ENCODE measurements at regions not wholly inside any gene's neighbourhood (a gene's known extent, or its start where the extent isn't known, plus 50 kb on each side); places are given as distances from the start of the nearest gene placed in this dataset.
"Not testable (repeated sequence)": the region's sequence is repeated elsewhere in the genome, so short reads cannot be mapped to it uniquely, and the experiment has no call there.

DNA sequence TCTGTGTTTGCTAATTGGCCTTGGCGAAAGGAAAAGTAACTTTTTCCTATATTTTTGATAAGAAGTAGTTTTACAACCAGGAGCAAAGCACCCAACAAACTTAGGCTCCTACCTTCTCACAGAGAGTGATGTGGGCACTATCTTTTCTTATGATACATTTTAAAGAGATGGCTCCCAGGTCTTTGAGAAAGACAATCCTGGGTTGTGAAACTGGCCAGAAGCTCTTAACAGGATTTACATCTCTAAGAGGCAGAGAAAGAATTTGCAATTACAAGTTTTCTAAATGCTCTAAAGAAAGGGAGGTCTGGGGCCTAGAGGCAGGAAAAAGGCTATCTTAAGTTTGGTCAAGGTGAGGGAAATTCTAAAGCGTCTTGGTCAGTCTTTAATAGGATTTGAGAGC, 609.7 kb downstream of the VGLL3 start:
- H3K36me3 ChIP-seq (ENCODE audit: control insufficient read depth, insufficient read depth, low read length) = no peaks in the 10 kb centered on the region
- H3K4me1 ChIP-seq (ENCODE audit: control insufficient read depth, insufficient read depth, low read length, poor library complexity, severe bottlenecking) = no peaks in the 10 kb centered on the region
- 20% methylated on average over 1 of the region's 2 CpGs; no CpG with 5 or more reads in 1 of the 2 experiments for WGBS, 2 experiments (ENCODE audit: insufficient coverage in 2 of 2)
- no peaks in the 10 kb centered on the region for H3K9me3 ChIP-seq (ENCODE audit: control insufficient read depth, low read length)
- no peak overlapping the region for H3K27ac ChIP-seq (ENCODE audit: low read depth, low read length, severe bottlenecking)
- no peak overlapping the region for H3K4me3 ChIP-seq (ENCODE audit: extremely low read depth, insufficient read depth, low read length, poor library complexity, severe bottlenecking)

DNA sequence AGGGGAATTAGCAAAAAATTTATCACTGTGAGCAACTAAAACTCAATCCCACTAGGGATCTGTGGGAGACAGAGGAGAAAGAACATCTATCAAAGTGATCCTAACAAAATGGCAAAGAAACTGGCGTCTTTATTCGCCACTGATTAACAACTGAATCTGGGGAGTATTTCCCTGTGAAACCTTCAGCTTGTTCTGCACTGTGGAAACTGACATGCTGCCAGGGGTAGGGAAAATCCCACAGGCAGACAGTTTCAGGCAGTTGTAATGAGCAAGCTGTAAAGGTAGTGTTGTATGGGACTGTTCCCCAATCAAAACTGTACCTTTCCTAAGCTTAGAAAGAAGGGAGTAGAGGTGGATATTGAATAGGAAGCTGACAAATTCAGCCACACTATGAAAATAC, 611.7 kb downstream of the VGLL3 start:
- Histone ChIP-seq H3K9me3 (ENCODE audit: control insufficient read depth, low read length) (no peaks in the 10 kb centered on the region), H3K36me3 (ENCODE audit: control insufficient read depth, insufficient read depth, low read length) (no peaks in the 10 kb centered on the region), H3K4me1 (ENCODE audit: control insufficient read depth, insufficient read depth, low read length, poor library complexity, severe bottlenecking) (no peaks in the 10 kb centered on the region), H3K27ac (ENCODE audit: low read depth, low read length, severe bottlenecking) (no peak overlapping the region), H3K4me3 (ENCODE audit: extremely low read depth, insufficient read depth, low read length, poor library complexity, severe bottlenecking) (no peak overlapping the region)
- WGBS, 2 experiments (ENCODE audit: insufficient coverage in 2 of 2) = 83% methylated on average over 1 to 2 of the region's 2 CpGs

DNA sequence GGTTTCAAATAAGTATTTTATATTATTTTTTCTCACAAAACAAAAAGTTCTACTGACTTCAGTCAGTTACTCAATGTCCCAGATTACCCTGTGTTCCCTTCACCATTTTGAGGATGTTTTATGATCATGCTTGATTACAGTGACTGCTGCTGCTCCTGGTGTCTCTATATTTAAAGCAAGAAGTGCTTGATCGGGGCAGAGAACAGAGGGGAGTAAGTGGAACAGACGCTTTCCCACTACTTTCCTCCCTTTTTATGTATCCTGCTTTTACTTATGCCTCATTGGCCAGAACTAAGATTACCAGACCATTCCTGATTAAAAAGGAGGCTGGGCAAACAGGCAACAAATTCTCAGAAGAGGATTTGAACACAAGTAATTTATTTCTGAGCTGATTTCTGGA, 612.1 kb downstream of the VGLL3 start:
- 80% methylated on average over 1 of the region's 2 CpGs; no CpG with 5 or more reads in 1 of the 2 experiments for WGBS, 2 experiments (ENCODE audit: insufficient coverage in 2 of 2)
- H3K9me3 ChIP-seq (ENCODE audit: control insufficient read depth, low read length) = no peaks in the 10 kb centered on the region
- no peaks in the 10 kb centered on the region for H3K36me3 ChIP-seq (ENCODE audit: control insufficient read depth, insufficient read depth, low read length)
- H3K27ac ChIP-seq (ENCODE audit: low read depth, low read length, severe bottlenecking) = no peak overlapping the region
- H3K4me3 ChIP-seq (ENCODE audit: extremely low read depth, insufficient read depth, low read length, poor library complexity, severe bottlenecking) = no peak overlapping the region
- H3K4me1 ChIP-seq (ENCODE audit: control insufficient read depth, insufficient read depth, low read length, poor library complexity, severe bottlenecking) = no peaks in the 10 kb centered on the region

DNA sequence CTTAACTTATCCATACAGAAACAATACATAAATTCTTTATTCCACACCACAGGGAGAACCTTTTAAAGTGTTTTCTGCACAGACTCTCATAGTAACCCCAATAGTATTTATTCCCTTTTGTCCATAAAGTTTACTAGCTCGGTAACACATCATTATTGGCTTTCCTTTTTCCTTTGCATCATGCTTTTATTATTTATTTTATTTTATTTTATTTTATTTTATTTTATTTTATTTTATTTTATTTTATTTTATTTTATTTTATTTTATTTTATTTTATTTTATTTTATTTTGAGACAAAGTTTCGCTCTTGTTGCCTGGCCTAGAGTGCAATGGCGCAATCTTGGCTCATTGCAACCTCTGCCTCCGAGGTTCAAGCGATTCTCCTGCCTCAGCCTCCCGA, 655.4 kb downstream of the VGLL3 start:
- 100% methylated on average over 2 of the region's 6 CpGs; no CpG with 5 or more reads in 1 of the 2 experiments for WGBS, 2 experiments (ENCODE audit: insufficient coverage in 2 of 2)
- not testable (repeated sequence) for H3K27ac ChIP-seq (ENCODE audit: low read depth, low read length, severe bottlenecking); H3K4me3 ChIP-seq (ENCODE audit: extremely low read depth, insufficient read depth, low read length, poor library complexity, severe bottlenecking); H3K9me3 ChIP-seq (ENCODE audit: control insufficient read depth, low read length); H3K36me3 ChIP-seq (ENCODE audit: control insufficient read depth, insufficient read depth, low read length); H3K4me1 ChIP-seq (ENCODE audit: control insufficient read depth, insufficient read depth, low read length, poor library complexity, severe bottlenecking)

DNA sequence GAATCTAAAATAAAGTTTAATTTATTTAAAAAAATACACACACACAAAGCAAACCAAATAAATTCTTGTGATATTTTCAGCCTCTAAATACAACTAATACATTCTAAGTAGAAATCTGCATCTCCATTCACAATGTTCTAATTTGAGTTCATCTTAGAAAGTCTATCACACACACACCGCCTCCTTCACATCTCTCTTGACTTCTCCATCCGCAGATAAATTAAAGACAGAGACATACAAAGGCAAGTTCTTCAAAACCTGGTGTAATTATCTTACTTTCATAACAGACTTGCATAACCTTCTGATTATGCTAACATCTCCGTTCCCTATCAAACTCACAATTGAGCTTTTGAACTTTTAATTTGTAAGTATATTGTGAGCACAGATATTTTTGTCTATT, 657.3 kb downstream of the VGLL3 start:
- no peak overlapping the region for H3K27ac ChIP-seq (ENCODE audit: low read depth, low read length, severe bottlenecking)
- no peaks in the 10 kb centered on the region for H3K9me3 ChIP-seq (ENCODE audit: control insufficient read depth, low read length)
- no peak overlapping the region for H3K4me3 ChIP-seq (ENCODE audit: extremely low read depth, insufficient read depth, low read length, poor library complexity, severe bottlenecking)
- no peaks in the 10 kb centered on the region for H3K36me3 ChIP-seq (ENCODE audit: control insufficient read depth, insufficient read depth, low read length)
- H3K4me1 ChIP-seq (ENCODE audit: control insufficient read depth, insufficient read depth, low read length, poor library complexity, severe bottlenecking) = no peaks in the 10 kb centered on the region
- 90 to 94% methylated on average over 2 of the region's 3 CpGs for WGBS, 2 experiments (ENCODE audit: insufficient coverage in 2 of 2)

DNA sequence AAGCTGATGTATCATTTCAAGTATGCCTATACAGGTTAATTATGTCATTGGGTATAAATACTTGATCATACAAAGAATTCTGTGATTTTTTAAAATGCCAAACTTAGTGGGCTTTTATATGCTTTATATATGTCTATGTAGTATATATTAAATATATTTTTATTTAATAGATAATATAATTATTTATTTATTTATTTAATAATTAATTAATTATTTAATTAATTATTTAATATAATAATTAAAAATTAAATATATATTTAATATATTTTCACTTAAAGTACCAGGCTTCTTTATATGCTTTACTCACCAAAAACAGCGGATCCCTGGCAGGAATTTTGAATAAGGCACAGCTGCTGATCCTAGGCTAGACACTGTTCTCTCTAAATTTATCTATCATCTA, 687.0 kb downstream of the VGLL3 start:
- 71 to 100% methylated on average over 1 of the region's 1 CpG for WGBS, 2 experiments (ENCODE audit: insufficient coverage in 2 of 2)
- no peaks in the 10 kb centered on the region for H3K36me3 ChIP-seq (ENCODE audit: control insufficient read depth, insufficient read depth, low read length)
- H3K4me1 ChIP-seq (ENCODE audit: control insufficient read depth, insufficient read depth, low read length, poor library complexity, severe bottlenecking) = no peaks in the 10 kb centered on the region
- no peaks in the 10 kb centered on the region for H3K9me3 ChIP-seq (ENCODE audit: control insufficient read depth, low read length)
- H3K4me3 ChIP-seq (ENCODE audit: extremely low read depth, insufficient read depth, low read length, poor library complexity, severe bottlenecking) = no peak overlapping the region
- H3K27ac ChIP-seq (ENCODE audit: low read depth, low read length, severe bottlenecking) = no peak overlapping the region

DNA sequence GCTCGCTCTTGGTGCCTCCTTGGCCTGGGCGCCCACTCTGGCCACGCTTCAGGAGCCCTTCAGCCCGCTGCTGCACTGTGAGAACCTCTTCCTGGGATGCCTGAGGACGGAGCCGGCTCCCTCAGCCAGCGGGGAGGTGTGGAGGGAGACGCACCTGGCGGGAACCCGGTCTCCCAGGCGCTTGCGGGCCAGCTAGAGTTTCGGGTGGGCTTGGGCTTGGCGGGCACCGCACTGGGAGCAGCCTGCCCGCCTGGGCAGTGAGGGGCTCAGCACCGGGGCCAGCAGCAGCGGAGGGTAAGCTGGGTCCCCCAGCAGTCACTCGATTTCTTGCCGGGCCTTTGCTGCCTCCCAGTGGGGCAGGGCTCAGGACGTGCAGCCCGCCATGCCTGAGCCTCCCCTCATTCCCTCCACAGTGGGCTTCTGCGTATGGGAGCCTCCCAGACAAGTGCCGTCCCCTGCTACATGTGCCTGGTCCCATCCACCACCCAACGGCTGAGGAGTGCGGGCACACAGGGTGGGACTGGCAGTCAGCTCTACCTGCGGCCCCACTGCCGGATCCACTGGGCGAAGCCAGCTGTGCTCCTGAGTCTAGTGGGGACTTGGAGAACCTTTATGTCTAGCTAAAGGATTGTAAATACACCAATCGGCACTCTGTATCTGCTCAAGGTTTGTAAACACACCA, 708.7 kb downstream of the VGLL3 start:
- WGBS, 2 experiments (ENCODE audit: insufficient coverage in 2 of 2) = 85 to 91% methylated on average over 17 to 29 of the region's 30 CpGs
- no peaks in the 10 kb centered on the region for H3K4me1 ChIP-seq (ENCODE audit: control insufficient read depth, insufficient read depth, low read length, poor library complexity, severe bottlenecking)
- H3K27ac ChIP-seq (ENCODE audit: low read depth, low read length, severe bottlenecking) = no peak overlapping the region
- H3K4me3 ChIP-seq (ENCODE audit: extremely low read depth, insufficient read depth, low read length, poor library complexity, severe bottlenecking) = no peak overlapping the region
- H3K9me3 ChIP-seq (ENCODE audit: control insufficient read depth, low read length) = no peaks in the 10 kb centered on the region
- H3K36me3 ChIP-seq (ENCODE audit: control insufficient read depth, insufficient read depth, low read length) = no peaks in the 10 kb centered on the region

DNA sequence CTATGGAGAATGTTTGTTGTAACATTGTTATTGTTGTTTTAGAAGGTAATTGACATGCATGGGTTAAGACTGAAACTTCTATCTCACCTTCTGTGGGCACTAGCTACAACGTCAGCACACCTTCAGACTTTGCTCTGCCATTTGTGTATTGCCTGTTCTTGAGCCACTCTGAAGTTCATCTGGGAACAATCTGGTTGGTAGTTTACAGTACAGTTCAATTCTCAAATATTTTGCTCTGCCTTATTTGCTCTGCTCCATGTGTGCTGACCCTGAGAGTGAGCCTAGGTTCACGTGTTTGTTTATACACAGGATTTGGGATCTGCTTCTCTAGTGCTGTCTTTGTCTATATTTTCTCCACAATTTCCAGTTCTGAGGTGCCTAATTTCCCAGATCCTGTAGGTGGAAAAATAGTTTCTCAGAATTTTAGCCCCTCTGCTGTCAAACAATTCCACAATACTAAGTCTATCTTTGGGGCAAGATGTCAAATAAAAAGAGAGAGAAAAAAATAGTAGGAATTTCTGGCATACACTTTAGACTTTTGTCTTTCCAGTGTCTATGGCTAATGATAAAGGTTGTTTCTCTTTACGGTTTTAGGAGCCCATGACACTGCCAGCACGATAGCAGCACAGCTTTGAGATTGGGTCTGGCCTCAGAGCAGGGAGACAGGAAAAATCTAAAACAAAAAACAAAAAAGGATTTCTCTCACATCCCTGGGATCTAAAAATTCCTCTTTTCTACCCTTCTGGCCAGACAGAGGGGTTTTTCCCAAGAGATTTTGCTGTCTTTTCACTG, 721.4 kb downstream of the VGLL3 start:
- Histone ChIP-seq H3K4me1 (ENCODE audit: control insufficient read depth, insufficient read depth, low read length, poor library complexity, severe bottlenecking) (no peaks in the 10 kb centered on the region), H3K4me3 (ENCODE audit: extremely low read depth, insufficient read depth, low read length, poor library complexity, severe bottlenecking) (no peak overlapping the region), H3K9me3 (ENCODE audit: control insufficient read depth, low read length) (no peaks in the 10 kb centered on the region), H3K27ac (ENCODE audit: low read depth, low read length, severe bottlenecking) (no peak overlapping the region), H3K36me3 (ENCODE audit: control insufficient read depth, insufficient read depth, low read length) (no peaks in the 10 kb centered on the region)
- WGBS, 2 experiments (ENCODE audit: insufficient coverage in 2 of 2) = 78 to 80% methylated on average over 1 to 4 of the region's 4 CpGs

DNA sequence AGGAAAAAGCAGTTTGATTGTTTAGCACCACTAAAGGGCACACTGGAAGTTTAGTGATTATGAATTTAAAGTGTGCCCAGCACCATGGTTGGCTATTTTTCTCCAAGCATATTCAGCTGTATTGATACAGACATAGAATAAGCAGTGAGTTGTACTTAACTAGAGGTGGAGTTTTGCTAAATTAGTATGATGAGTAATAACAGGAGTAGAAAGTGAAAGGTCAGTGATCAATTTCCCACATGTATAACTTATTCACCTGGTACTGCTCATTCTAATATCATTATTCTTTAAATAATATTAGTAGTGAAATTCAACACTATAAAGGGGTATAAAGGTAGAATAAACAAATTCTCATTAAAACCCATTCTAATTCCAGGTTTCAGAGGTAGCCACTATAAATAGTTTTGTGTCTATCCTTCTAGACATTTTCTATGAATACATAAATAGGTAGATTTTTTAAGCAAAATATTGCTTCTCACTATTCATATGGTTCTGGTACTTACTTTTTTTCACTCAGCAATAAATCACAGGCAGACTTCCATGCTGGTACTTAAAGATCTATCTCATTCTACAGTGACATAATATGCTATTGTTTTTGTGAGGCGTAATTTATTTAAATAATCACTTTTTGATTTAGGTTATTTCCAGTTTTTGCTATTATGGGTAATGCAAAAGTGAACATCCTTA, 732.9 kb downstream of the VGLL3 start:
- no peak overlapping the region for H3K4me3 ChIP-seq (ENCODE audit: extremely low read depth, insufficient read depth, low read length, poor library complexity, severe bottlenecking)
- no CpG with 5 or more reads among the region's 1 CpG for WGBS, 2 experiments (ENCODE audit: insufficient coverage in 2 of 2)
- peaks cover 5% of the 10 kb centered on the region for H3K9me3 ChIP-seq (ENCODE audit: control insufficient read depth, low read length)
- H3K36me3 ChIP-seq (ENCODE audit: control insufficient read depth, insufficient read depth, low read length) = no peaks in the 10 kb centered on the region
- no peak overlapping the region for H3K27ac ChIP-seq (ENCODE audit: low read depth, low read length, severe bottlenecking)
- no peaks in the 10 kb centered on the region for H3K4me1 ChIP-seq (ENCODE audit: control insufficient read depth, insufficient read depth, low read length, poor library complexity, severe bottlenecking)

DNA sequence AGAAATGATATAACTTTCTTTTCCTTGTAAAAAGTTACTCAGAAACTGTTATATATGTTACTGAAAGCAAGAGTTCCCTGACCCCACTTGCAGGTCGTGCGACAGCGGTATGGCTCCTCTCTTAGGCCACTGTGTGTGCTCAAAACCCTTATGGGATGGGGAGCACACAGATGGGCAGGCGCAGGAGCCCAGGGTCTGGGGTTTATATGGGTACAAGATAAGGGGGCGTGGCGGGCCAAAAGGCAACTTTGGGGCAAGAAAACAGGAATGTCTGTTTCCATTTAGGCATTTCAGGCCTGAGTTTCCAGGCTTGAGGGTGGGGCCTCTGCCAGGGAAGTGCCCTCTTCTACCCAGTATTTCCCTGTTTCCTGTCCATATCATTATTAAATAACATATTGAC, 736.5 kb downstream of the VGLL3 start:
- Histone ChIP-seq H3K9me3 (ENCODE audit: control insufficient read depth, low read length) (no peaks in the 10 kb centered on the region), H3K4me1 (ENCODE audit: control insufficient read depth, insufficient read depth, low read length, poor library complexity, severe bottlenecking) (no peaks in the 10 kb centered on the region), H3K4me3 (ENCODE audit: extremely low read depth, insufficient read depth, low read length, poor library complexity, severe bottlenecking) (no peak overlapping the region), H3K36me3 (ENCODE audit: control insufficient read depth, insufficient read depth, low read length) (no peaks in the 10 kb centered on the region), H3K27ac (ENCODE audit: low read depth, low read length, severe bottlenecking) (no peak overlapping the region)
- 95 to 100% methylated on average over 4 to 6 of the region's 6 CpGs for WGBS, 2 experiments (ENCODE audit: insufficient coverage in 2 of 2)

Data from mesodermal cell (in vitro differentiated cells).